Lung (tissue), 11 donors: ENCODE measurements at regions not wholly inside any gene's neighbourhood (a gene's known extent, or its start where the extent isn't known, plus 50 kb on each side); places are given as distances from the start of the nearest gene placed in this dataset.

ENCODE experiments used
- ATAC-seq: fragments of 200-7000 bp; cut with Tn5 transposase; one replicate; pipeline ENCODE4 v1.9.1; 2020; ENCODE audit warnings: moderate number of reproducible peaks; ENCODE audit not compliant: insufficient read depth, low FRiP score
- DNase-seq, 3 donors: peaks; one replicate each; pipeline ENCODE4 v3.0.0-alpha.2; 2013 to 2017
- H3K27ac ChIP-seq, 2 donors: one replicate each; pipeline ENCODE4 v1.5.1; 2013; ENCODE audit warnings: mild to moderate bottlenecking in 2 of 2, moderate library complexity in 2 of 2, control low read depth in 1 of 2, inconsistent platforms in 1 of 2, low read depth in 1 of 2, low read length in 1 of 2
- H3K27me3 ChIP-seq, 3 donors: one replicate each; pipeline ENCODE4 v1.5.1; 2013; ENCODE audit warnings: low read length in 2 of 3; ENCODE audit not compliant: control insufficient read depth in 3 of 3, insufficient read depth in 3 of 3
- H3K36me3 ChIP-seq, 4 donors: one replicate each; pipeline ENCODE4 v1.5.1; 2013; ENCODE audit warnings: low read length in 4 of 4, mild to moderate bottlenecking in 1 of 4, moderate library complexity in 1 of 4; ENCODE audit not compliant: control insufficient read depth in 4 of 4, insufficient read depth in 4 of 4
- H3K4me1 ChIP-seq, 5 donors: one replicate each; pipeline ENCODE4 v1.5.1; 2013; ENCODE audit warnings: low read length in 5 of 5, mild to moderate bottlenecking in 2 of 5, moderate library complexity in 1 of 5; ENCODE audit not compliant: control insufficient read depth in 5 of 5, insufficient read depth in 5 of 5
- H3K4me3 ChIP-seq: one replicate; pipeline ENCODE4 v1.5.1; 2013; ENCODE audit warnings: mild to moderate bottlenecking, control low read depth, moderate library complexity
- H3K9ac ChIP-seq, 2 donors: one replicate each; pipeline ENCODE4 v1.5.1; 2013; ENCODE audit warnings: low read length in 2 of 2, control low read depth in 1 of 2; ENCODE audit not compliant: insufficient read depth in 1 of 2
- H3K9me3 ChIP-seq, 4 donors: one replicate each; pipeline ENCODE4 v1.5.1; 2013; ENCODE audit warnings: low read length in 3 of 4, mild to moderate bottlenecking in 1 of 4, moderate library complexity in 1 of 4; ENCODE audit not compliant: control insufficient read depth in 4 of 4, insufficient read depth in 3 of 4
- WGBS, 2 donors: extraction: QIAGEN DNeasy Blood & Tissue Kit; methylation state at CpG; one replicate each; pipeline ENCODE4 v1.1.7; 2013; 5-methylcytosine and 5-hydroxymethylcytosine counted together
- TF ChIP-seq, protein P1 (sequence below): IDR thresholded peaks from 2 replicates; pipeline ENCODE4 v1.5.1; 2012; ENCODE audit warnings: mild to moderate bottlenecking; ENCODE audit errors: control extremely low read depth, extremely low read depth
- donor health status: control.
- donor health status: control.
- donor health status: Bipolar disorder and iron deficiency.
- donor health status: healthy.
- donor health status: DM: yes; HTN: yes; CAD: no.

DNA sequence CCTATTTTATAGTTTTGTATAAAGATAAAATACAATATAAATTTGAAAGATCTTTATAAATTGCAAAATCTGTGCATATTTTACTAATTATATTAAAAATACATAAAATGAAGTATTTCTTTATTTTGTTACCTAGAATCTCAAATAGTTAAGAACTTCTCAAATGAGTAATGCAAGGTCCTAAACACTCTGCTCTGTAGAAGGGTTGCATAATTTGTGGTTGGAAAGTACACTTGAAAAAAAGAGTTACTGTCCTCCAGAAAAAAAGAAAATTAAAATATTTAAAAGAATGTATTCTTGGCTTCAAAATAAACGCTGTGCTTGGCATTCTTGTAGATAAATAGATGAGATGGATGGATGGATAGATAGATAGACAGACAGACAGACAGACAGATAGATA lies 428.8 kb upstream of the CDH6 start:
- H3K9me3 ChIP-seq = no peaks in the 10 kb centered on the region
- H3K27me3 ChIP-seq = no peaks in the 10 kb centered on the region
- H3K4me3 ChIP-seq = no peak overlapping the region
- no peak overlapping the region for H3K9ac ChIP-seq
- H3K27ac ChIP-seq = no peak overlapping the region
- 52 to 66% methylated on average over 1 of the region's 1 CpG for WGBS, 2 donors
- ATAC-seq (no peak), DNase-seq (peak in 1 of 3 donors; percentile 5)
- no peaks in the 10 kb centered on the region for H3K36me3 ChIP-seq
- TF ChIP-seq, protein P1, sequence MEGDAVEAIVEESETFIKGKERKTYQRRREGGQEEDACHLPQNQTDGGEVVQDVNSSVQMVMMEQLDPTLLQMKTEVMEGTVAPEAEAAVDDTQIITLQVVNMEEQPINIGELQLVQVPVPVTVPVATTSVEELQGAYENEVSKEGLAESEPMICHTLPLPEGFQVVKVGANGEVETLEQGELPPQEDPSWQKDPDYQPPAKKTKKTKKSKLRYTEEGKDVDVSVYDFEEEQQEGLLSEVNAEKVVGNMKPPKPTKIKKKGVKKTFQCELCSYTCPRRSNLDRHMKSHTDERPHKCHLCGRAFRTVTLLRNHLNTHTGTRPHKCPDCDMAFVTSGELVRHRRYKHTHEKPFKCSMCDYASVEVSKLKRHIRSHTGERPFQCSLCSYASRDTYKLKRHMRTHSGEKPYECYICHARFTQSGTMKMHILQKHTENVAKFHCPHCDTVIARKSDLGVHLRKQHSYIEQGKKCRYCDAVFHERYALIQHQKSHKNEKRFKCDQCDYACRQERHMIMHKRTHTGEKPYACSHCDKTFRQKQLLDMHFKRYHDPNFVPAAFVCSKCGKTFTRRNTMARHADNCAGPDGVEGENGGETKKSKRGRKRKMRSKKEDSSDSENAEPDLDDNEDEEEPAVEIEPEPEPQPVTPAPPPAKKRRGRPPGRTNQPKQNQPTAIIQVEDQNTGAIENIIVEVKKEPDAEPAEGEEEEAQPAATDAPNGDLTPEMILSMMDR = no peak
- peaks cover 0 to 16% (median 0%) of the 10 kb centered on the region in 5 donors for H3K4me1 ChIP-seq

DNA sequence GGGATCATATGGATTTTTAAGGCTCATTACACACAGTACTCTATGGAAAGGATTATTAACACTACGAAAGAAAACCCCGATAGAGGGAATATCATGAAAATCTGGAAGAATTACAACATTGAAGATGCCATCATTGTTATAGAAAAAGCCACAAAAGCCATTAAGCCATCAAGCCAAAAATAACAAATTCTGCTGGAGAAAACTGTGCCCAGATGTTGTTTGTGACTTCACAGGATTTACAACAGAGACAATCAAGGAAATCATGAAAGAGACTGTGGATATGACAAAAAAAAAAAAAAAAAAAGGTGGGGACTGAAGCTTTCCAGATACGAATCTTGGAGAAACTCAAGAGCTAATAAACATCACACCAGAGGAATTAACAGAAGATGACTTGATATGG lies 433.8 kb upstream of the CDH6 start:
- no peak overlapping the region for H3K4me3 ChIP-seq
- H3K36me3 ChIP-seq = no peaks in the 10 kb centered on the region
- DNase-seq = peak in 2 of 3 donors; percentile 66 to 87
- 83 to 85% methylated on average over 3 of the region's 3 CpGs for WGBS, 2 donors
- TF ChIP-seq, protein P1 = no peak
- H3K4me1 ChIP-seq = peaks cover 0 to 7% (median 0%) of the 10 kb centered on the region in 5 donors
- H3K27ac ChIP-seq = no peak overlapping the region
- no peak overlapping the region for H3K9ac ChIP-seq
- peaks cover 0 to 4% (median 0%) of the 10 kb centered on the region in 4 donors for H3K9me3 ChIP-seq
- no peaks in the 10 kb centered on the region for H3K27me3 ChIP-seq
- ATAC-seq = no peak

DNA sequence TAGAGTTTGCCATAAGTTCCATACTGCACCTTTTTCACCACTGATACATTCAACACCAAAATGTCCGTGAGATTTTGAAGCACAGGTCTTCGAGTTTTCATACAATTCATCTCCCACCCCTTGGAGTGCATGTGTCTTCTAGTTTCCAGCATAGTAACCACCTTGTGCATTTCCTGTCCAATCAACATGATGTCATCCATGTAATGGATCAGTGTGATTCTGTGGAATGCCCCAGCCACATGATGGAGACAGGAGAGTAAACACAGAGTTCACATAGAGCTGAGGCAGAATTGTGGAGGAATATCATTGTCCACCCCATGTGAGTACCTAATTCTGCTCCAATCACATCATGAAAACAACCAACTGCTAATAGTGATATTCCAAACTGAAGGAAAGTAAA lies 441.5 kb upstream of the CDH6 start:
- Histone ChIP-seq H3K27ac (no peak overlapping the region), H3K9ac (no peak overlapping the region), H3K4me1 (no peaks in the 10 kb centered on the region), H3K36me3 (no peaks in the 10 kb centered on the region), H3K4me3 (no peak overlapping the region), H3K27me3 (no peaks in the 10 kb centered on the region), H3K9me3 (no peaks in the 10 kb centered on the region)
- TF ChIP-seq, protein P1 = no peak
- WGBS, 2 donors = 73 to 85% methylated on average over 2 of the region's 2 CpGs
- DNase-seq (no peak), ATAC-seq (no peak)

DNA sequence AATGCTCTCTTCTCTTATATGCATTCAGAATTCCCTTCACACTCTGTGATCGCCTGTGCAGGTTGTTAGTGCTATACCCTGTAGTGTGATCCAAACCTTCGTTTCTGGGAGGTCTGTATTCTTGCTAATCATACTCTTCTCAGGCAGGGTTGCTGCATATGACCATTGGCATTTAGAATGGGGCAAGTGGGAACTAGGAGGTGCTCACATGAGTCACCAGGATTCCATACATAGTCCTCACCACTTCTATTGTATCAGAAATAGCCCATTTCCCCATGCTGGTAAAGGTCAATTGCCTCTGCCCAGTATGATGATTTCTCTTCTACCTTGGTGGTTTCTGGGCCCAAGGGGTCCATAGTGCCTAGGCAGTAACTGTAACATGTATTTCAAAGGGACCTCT lies 443.5 kb upstream of the CDH6 start:
- H3K36me3 ChIP-seq = no peaks in the 10 kb centered on the region
- no peaks in the 10 kb centered on the region for H3K4me1 ChIP-seq
- H3K9me3 ChIP-seq = no peaks in the 10 kb centered on the region
- no peak for ATAC-seq
- H3K27me3 ChIP-seq = no peaks in the 10 kb centered on the region
- H3K9ac ChIP-seq = no peak overlapping the region
- TF ChIP-seq, protein P1 = no peak
- 80 to 87% methylated on average over 2 of the region's 2 CpGs for WGBS, 2 donors
- no peak overlapping the region for H3K4me3 ChIP-seq
- DNase-seq = no peak
- H3K27ac ChIP-seq = no peak overlapping the region
